ENCODE measurements at regions not wholly inside any gene's neighbourhood (a gene's known extent, or its start where the extent isn't known, plus 50 kb on each side); places are given as distances from the start of the nearest gene placed in this dataset.

- TF ChIP-seq CTCF (IDR thresholded peaks at IDR 0.05): no peak
- TF ChIP-seq POLR2A (IDR thresholded peaks at IDR 0.05): no peak
Observed at GRCh38 chr3:101954936-101955335, 105.6 kb downstream of the NFKBIZ start.

Data from Peyer's patch (tissue), 4 donors.